Transverse colon (tissue), 4 donors: ENCODE measurements at regions not wholly inside any gene's neighbourhood (a gene's known extent, or its start where the extent isn't known, plus 50 kb on each side); places are given as distances from the start of the nearest gene placed in this dataset.
A peak's percentile ranks its signal among the peaks of the same experiment; 100 is the strongest.
"Not testable (repeated sequence)": the region's sequence is repeated elsewhere in the genome, so short reads cannot be mapped to it uniquely, and the experiment has no call there.

ENCODE experiments used
- DNase-seq: peaks from one replicate; pipeline ENCODE4 v3.0.0-alpha.2; 2019
- H3K27ac ChIP-seq, 4 donors: fragments of 200-600 bp; sonication (generic); 2 replicates each; pipeline ENCODE4 v1.5.1; 2016 to 2018; ENCODE audit warnings: inconsistent platforms in 4 of 4
- H3K27me3 ChIP-seq: fragments of 200-600 bp; sonication (generic); 2 replicates; pipeline ENCODE4 v1.5.1; 2017; ENCODE audit warnings: inconsistent platforms
- H3K36me3 ChIP-seq, 4 donors: fragments of 200-600 bp; sonication (generic); 2 replicates each; pipeline ENCODE4 v1.5.1; 2017 to 2019; ENCODE audit warnings: inconsistent platforms in 4 of 4
- H3K4me1 ChIP-seq, 4 donors: fragments of 200-600 bp; sonication (generic); 2 replicates each; pipeline ENCODE4 v1.5.1; 2017 to 2020; ENCODE audit warnings: inconsistent platforms in 4 of 4
- H3K4me3 ChIP-seq, 4 donors: fragments of 200-600 bp; sonication (generic); 1 replicate in 1 of 4; 2 replicates in 3 of 4; pipeline versions ENCODE4 v1.5.1 to v1.6.1; 2017 to 2019; ENCODE audit warnings: inconsistent platforms in 4 of 4
- H3K9me3 ChIP-seq, 2 donors: fragments of 200-600 bp; sonication (generic); 2 replicates each; pipeline ENCODE4 v1.5.1; 2017 to 2019; ENCODE audit warnings: inconsistent platforms in 2 of 2
- CTCF ChIP-seq, 5 experiments: fragments of 200-600 bp in 3 of 5; fragments of 450-650 bp in 2 of 5; sonication (generic) in 3 of 5; IDR thresholded peaks; 1 replicate in 2 of 5; 2 replicates in 3 of 5; pipeline ENCODE4 v1.5.1; 2016 to 2017; ENCODE audit warnings: antibody characterized with exemption in 5 of 5, inconsistent platforms in 3 of 5, mild to moderate bottlenecking in 2 of 5, moderate library complexity in 1 of 5
- EP300 ChIP-seq: sonication (generic); formaldehyde crosslinking; IDR thresholded peaks from one replicate; pipeline ENCODE4 v1.6.1; 2017; ENCODE audit warnings: antibody characterized with exemption, low read depth
- POLR2A ChIP-seq: fragments of 450-650 bp; IDR thresholded peaks from one replicate; pipeline ENCODE4 v1.6.1; 2016; ENCODE audit warnings: antibody characterized with exemption, mild to moderate bottlenecking, moderate library complexity
- POLR2AphosphoS5 ChIP-seq, 3 donors: sonication (generic); formaldehyde crosslinking; IDR thresholded peaks; one replicate each; pipeline ENCODE4 v1.6.1; 2016; ENCODE audit warnings: antibody characterized with exemption in 3 of 3
- WGBS, 2 donors: methylation state at CpG; one replicate each; pipeline ENCODE4 v1.1.5; 2018; ENCODE audit warnings: low coverage in 1 of 2; 5-methylcytosine and 5-hydroxymethylcytosine counted together
- in situ Hi-C, 4 donors: fragments of 200-750 bp; cut with MboI; loops; one replicate each; pipeline versions ENCODE4 v1.15.0 to v1.15.1; 2017; ENCODE audit warnings: low sequenced_read_pairs in 3 of 4, low pct_ligation_motif_present in 1 of 4, low pct_unique_long_range_greater_than_20kb in 1 of 4
- intact Hi-C: fragments of 100-400 bp; cut with DNase I; formaldehyde crosslinking; loops from one replicate; pipeline ENCODE4 v1.15.1; 2023; ENCODE audit warnings: low total_unique reads

GRCh38 chr14:26289891-26290486 lies 307.8 kb downstream of the NOVA1 start:
- in situ Hi-C loops (no loop called here), intact Hi-C loops (no loop called here)
- no peak for DNase-seq
- TF ChIP-seq POLR2AphosphoS5 (IDR thresholded peaks at IDR 0.05): no peak
- TF ChIP-seq CTCF (IDR thresholded peaks at IDR 0.05): no peak
- no peak for TF ChIP-seq POLR2A
- TF ChIP-seq EP300: no peak
- H3K36me3 ChIP-seq: no peaks in the 10 kb centered on the region
- no peaks in the 10 kb centered on the region for H3K27me3 ChIP-seq
- no peak overlapping the region for H3K4me3 ChIP-seq
- no peak overlapping the region for H3K27ac ChIP-seq
- 31 to 39% methylated on average over 4 of the region's 4 CpGs for WGBS, 2 donors
- no peaks in the 10 kb centered on the region for H3K9me3 ChIP-seq
- peaks cover 0 to 10% (median 0%) of the 10 kb centered on the region in 4 donors for H3K4me1 ChIP-seq

- Histone ChIP-seq H3K27ac (peak overlapping the region in 2 of 4 donors; percentile 31 to 41), H3K4me3 (no peak overlapping the region), H3K27me3 (no peaks in the 10 kb centered on the region), H3K4me1 (peaks cover 0 to 10% (median 0%) of the 10 kb centered on the region in 4 donors), H3K36me3 (no peaks in the 10 kb centered on the region), H3K9me3 (no peaks in the 10 kb centered on the region)
- in situ Hi-C loops (no loop called here), intact Hi-C loops (no loop called here)
- no peak for TF ChIP-seq POLR2A
- TF ChIP-seq EP300: no peak
- TF ChIP-seq CTCF (IDR thresholded peaks at IDR 0.05): no peak
- no peak for TF ChIP-seq POLR2AphosphoS5 (IDR thresholded peaks at IDR 0.05)
- 0% methylated on average over 1 of the region's 1 CpG for WGBS, 2 donors
- DNase-seq: no peak
Observed at GRCh38 chr14:26286913-26287205, 311.0 kb downstream of the NOVA1 start.

GRCh38 chr14:26286081-26286912 lies 311.5 kb downstream of the NOVA1 start:
- in situ Hi-C loops (no loop called here), intact Hi-C loops (no loop called here)
- TF ChIP-seq EP300: no peak
- no peak for TF ChIP-seq CTCF (IDR thresholded peaks at IDR 0.05)
- no peak for TF ChIP-seq POLR2A
- TF ChIP-seq POLR2AphosphoS5 (IDR thresholded peaks at IDR 0.05): no peak
- no peak overlapping the region for H3K4me3 ChIP-seq
- WGBS, 2 donors: 49 to 56% methylated on average over 9 of the region's 9 CpGs
- H3K36me3 ChIP-seq: no peaks in the 10 kb centered on the region
- H3K4me1 ChIP-seq: peaks cover 0 to 10% (median 0%) of the 10 kb centered on the region in 4 donors
- no peak for DNase-seq
- peak overlapping the region in 2 of 4 donors; percentile 31 to 41 for H3K27ac ChIP-seq
- no peaks in the 10 kb centered on the region for H3K9me3 ChIP-seq
- no peaks in the 10 kb centered on the region for H3K27me3 ChIP-seq

GRCh38 chr14:26282578-26282977 lies 315.3 kb downstream of the NOVA1 start:
- intact Hi-C loops: no loop called here
- 80% methylated on average over 2 of the region's 2 CpGs; no CpG with 5 or more reads in 1 of the 2 donors for WGBS, 2 donors
- H3K27me3 ChIP-seq: no peaks in the 10 kb centered on the region
- no peak overlapping the region for H3K4me3 ChIP-seq
- H3K9me3 ChIP-seq: no peaks in the 10 kb centered on the region
- no peak overlapping the region for H3K27ac ChIP-seq
- H3K4me1 ChIP-seq: peaks cover 0 to 10% (median 0%) of the 10 kb centered on the region in 4 donors
- no peak for DNase-seq
- no peaks in the 10 kb centered on the region for H3K36me3 ChIP-seq
- TF ChIP-seq EP300: no peak
- TF ChIP-seq CTCF (IDR thresholded peaks at IDR 0.05): no peak
- TF ChIP-seq POLR2AphosphoS5 (IDR thresholded peaks at IDR 0.05): no peak
- TF ChIP-seq POLR2A: no peak
- in situ Hi-C loops: no loop called here

- H3K9me3 ChIP-seq, H3K4me3 ChIP-seq, H3K27ac ChIP-seq, H3K4me1 ChIP-seq, H3K36me3 ChIP-seq, DNase-seq, in situ Hi-C loops, H3K27me3 ChIP-seq, intact Hi-C loops: not testable (repeated sequence)
- 77 to 100% methylated on average over 4 to 5 of the region's 5 CpGs for WGBS, 2 donors
Observed at GRCh38 chr14:26282011-26282410, 315.8 kb downstream of the NOVA1 start.
